Left hindlimb (tissue), 1 donor: ENCODE measurements at regions not wholly inside any gene's neighbourhood (a gene's known extent, or its start where the extent isn't known, plus 50 kb on each side); places are given as distances from the start of the nearest gene placed in this dataset.
"Not testable (repeated sequence)": the region's sequence is repeated elsewhere in the genome, so short reads cannot be mapped to it uniquely, and the experiment has no call there.

Experiments
- DNase-seq: peaks from one replicate; pipeline ENCODE4 v3.0.0-alpha.2; 2018

- no peak for DNase-seq
These were observed 60.0 kb downstream of the DMAC1 start for GRCh38 chr9:7739595-7739994.

GRCh38 chr9:7735311-7735710 lies 64.3 kb downstream of the DMAC1 start:
- DNase-seq, result no peak

- DNase-seq, result no peak
These were observed 69.5 kb downstream of the DMAC1 start for GRCh38 chr9:7730164-7730445.

- no peak for DNase-seq
These were observed 70.0 kb downstream of the DMAC1 start for GRCh38 chr9:7729371-7730163.

- DNase-seq, result no peak
These were observed 78.3 kb downstream of the DMAC1 start for GRCh38 chr9:7721291-7721690.

- not testable (repeated sequence) for DNase-seq
These were observed 86.5 kb downstream of the DMAC1 start for GRCh38 chr9:7713088-7713487.

- DNase-seq, result no peak
These were observed 88.9 kb downstream of the DMAC1 start for GRCh38 chr9:7710686-7711085.

GRCh38 chr9:7707934-7708333 lies 91.6 kb downstream of the DMAC1 start:
- DNase-seq, result no peak

- DNase-seq, result no peak
These were observed 95.0 kb downstream of the DMAC1 start for GRCh38 chr9:7704543-7704942.

GRCh38 chr9:7691909-7692308 lies 107.7 kb downstream of the DMAC1 start:
- no peak for DNase-seq

GRCh38 chr9:7690014-7690413 lies 109.6 kb downstream of the DMAC1 start:
- DNase-seq, result no peak

GRCh38 chr9:7688626-7689025 lies 111.0 kb downstream of the DMAC1 start:
- no peak for DNase-seq

- no peak for DNase-seq
These were observed 122.9 kb downstream of the DMAC1 start for GRCh38 chr9:7676609-7677156.

GRCh38 chr9:7671847-7672246 lies 127.7 kb downstream of the DMAC1 start:
- no peak for DNase-seq

GRCh38 chr9:7668541-7668940 lies 131.0 kb downstream of the DMAC1 start:
- DNase-seq, result no peak

GRCh38 chr9:7665874-7666273 lies 133.7 kb downstream of the DMAC1 start:
- DNase-seq, result no peak

GRCh38 chr9:7659766-7660165 lies 139.8 kb downstream of the DMAC1 start:
- no peak for DNase-seq

- DNase-seq, result no peak
These were observed 142.9 kb downstream of the DMAC1 start for GRCh38 chr9:7656636-7657035.

GRCh38 chr9:7653262-7653661 lies 146.3 kb downstream of the DMAC1 start:
- DNase-seq, result no peak

GRCh38 chr9:7640231-7640630 lies 159.3 kb downstream of the DMAC1 start:
- no peak for DNase-seq

- DNase-seq, result no peak
These were observed 160.1 kb downstream of the DMAC1 start for GRCh38 chr9:7639471-7639870.

GRCh38 chr9:7636838-7637467 lies 162.6 kb downstream of the DMAC1 start:
- no peak for DNase-seq

GRCh38 chr9:7636309-7636708 lies 163.3 kb downstream of the DMAC1 start:
- DNase-seq, result no peak

- DNase-seq, result not testable (repeated sequence)
These were observed 173.0 kb downstream of the DMAC1 start for GRCh38 chr9:7626571-7627029.
